ENCODE measurements at regions not wholly inside any gene's neighbourhood (a gene's known extent, or its start where the extent isn't known, plus 50 kb on each side); places are given as distances from the start of the nearest gene placed in this dataset.

GRCh38 chr3:59392116-59392515, 342.3 kb upstream of the CFAP20DC start:
- Histone ChIP-seq H3K27me3 (ENCODE audit: control insufficient read depth, insufficient read depth, low read length) (no peaks in the 10 kb centered on the region), H3K27ac (ENCODE audit: low read length) (no peak overlapping the region), H3K4me1 (ENCODE audit: control insufficient read depth, insufficient read depth, low read length) (no peaks in the 10 kb centered on the region), H3K36me3 (ENCODE audit: control insufficient read depth, insufficient read depth, low read length) (no peaks in the 10 kb centered on the region), H3K4me3 (ENCODE audit: low read length) (no peak overlapping the region), H3K9me3 (ENCODE audit: control insufficient read depth, insufficient read depth, low read length) (no peaks in the 10 kb centered on the region; the same call in 1 of the 2 replicates)
- no CpG with 5 or more reads among the region's 1 CpG for WGBS (ENCODE audit: insufficient coverage, insufficient read length)
- no peak for DNase-seq (ENCODE audit: low read depth, low spot score)

GRCh38 chr3:59391131-59391530, 341.3 kb upstream of the CFAP20DC start:
- no peaks in the 10 kb centered on the region; the same call in 1 of the 2 replicates for H3K9me3 ChIP-seq (ENCODE audit: control insufficient read depth, insufficient read depth, low read length)
- no CpG with 5 or more reads among the region's 7 CpGs for WGBS (ENCODE audit: insufficient coverage, insufficient read length)
- no peak for DNase-seq (ENCODE audit: low read depth, low spot score)
- no peaks in the 10 kb centered on the region for H3K27me3 ChIP-seq (ENCODE audit: control insufficient read depth, insufficient read depth, low read length)
- no peaks in the 10 kb centered on the region for H3K36me3 ChIP-seq (ENCODE audit: control insufficient read depth, insufficient read depth, low read length)
- no peaks in the 10 kb centered on the region for H3K4me1 ChIP-seq (ENCODE audit: control insufficient read depth, insufficient read depth, low read length)
- H3K4me3 ChIP-seq (ENCODE audit: low read length): no peak overlapping the region
- no peak overlapping the region for H3K27ac ChIP-seq (ENCODE audit: low read length)

GRCh38 chr3:59388555-59389270, 338.9 kb upstream of the CFAP20DC start:
- DNase-seq (ENCODE audit: low read depth, low spot score): no peak
- WGBS (ENCODE audit: insufficient coverage, insufficient read length): no CpG with 5 or more reads among the region's 3 CpGs
- H3K4me1 ChIP-seq (ENCODE audit: control insufficient read depth, insufficient read depth, low read length): no peaks in the 10 kb centered on the region

GRCh38 chr3:59386165-59386564, 336.3 kb upstream of the CFAP20DC start:
- H3K27me3 ChIP-seq (ENCODE audit: control insufficient read depth, insufficient read depth, low read length): no peaks in the 10 kb centered on the region
- no peak overlapping the region for H3K27ac ChIP-seq (ENCODE audit: low read length)
- H3K4me1 ChIP-seq (ENCODE audit: control insufficient read depth, insufficient read depth, low read length): no peaks in the 10 kb centered on the region
- no CpG with 5 or more reads among the region's 5 CpGs for WGBS (ENCODE audit: insufficient coverage, insufficient read length)
- no peak for DNase-seq (ENCODE audit: low read depth, low spot score)
- no peaks in the 10 kb centered on the region for H3K9me3 ChIP-seq (ENCODE audit: control insufficient read depth, insufficient read depth, low read length)
- H3K4me3 ChIP-seq (ENCODE audit: low read length): no peak overlapping the region
- H3K36me3 ChIP-seq (ENCODE audit: control insufficient read depth, insufficient read depth, low read length): no peaks in the 10 kb centered on the region

More at GRCh38 chr3:59388555-59389270, 338.9 kb upstream of the CFAP20DC start:
- H3K27ac ChIP-seq (ENCODE audit: low read length): no peak overlapping the region
- H3K36me3 ChIP-seq (ENCODE audit: control insufficient read depth, insufficient read depth, low read length): no peaks in the 10 kb centered on the region
- no peak overlapping the region for H3K4me3 ChIP-seq (ENCODE audit: low read length)
- H3K9me3 ChIP-seq (ENCODE audit: control insufficient read depth, insufficient read depth, low read length): no peaks in the 10 kb centered on the region
- H3K27me3 ChIP-seq (ENCODE audit: control insufficient read depth, insufficient read depth, low read length): no peaks in the 10 kb centered on the region

GRCh38 chr3:59385547-59385946, 335.7 kb upstream of the CFAP20DC start:
- H3K27me3 ChIP-seq (ENCODE audit: control insufficient read depth, insufficient read depth, low read length): no peaks in the 10 kb centered on the region
- no peaks in the 10 kb centered on the region for H3K4me1 ChIP-seq (ENCODE audit: control insufficient read depth, insufficient read depth, low read length)
- H3K9me3 ChIP-seq (ENCODE audit: control insufficient read depth, insufficient read depth, low read length): no peaks in the 10 kb centered on the region
- no peak overlapping the region for H3K27ac ChIP-seq (ENCODE audit: low read length)
- no peaks in the 10 kb centered on the region for H3K36me3 ChIP-seq (ENCODE audit: control insufficient read depth, insufficient read depth, low read length)
- H3K4me3 ChIP-seq (ENCODE audit: low read length): no peak overlapping the region
- DNase-seq (ENCODE audit: low read depth, low spot score): no peak
- WGBS (ENCODE audit: insufficient coverage, insufficient read length): no CpG with 5 or more reads among the region's 7 CpGs

- no peaks in the 10 kb centered on the region for H3K9me3 ChIP-seq (ENCODE audit: control insufficient read depth, insufficient read depth, low read length)
- DNase-seq (ENCODE audit: low read depth, low spot score): no peak
- WGBS (ENCODE audit: insufficient coverage, insufficient read length): no CpG with 5 or more reads among the region's 2 CpGs
- no peaks in the 10 kb centered on the region for H3K27me3 ChIP-seq (ENCODE audit: control insufficient read depth, insufficient read depth, low read length)
- no peak overlapping the region for H3K4me3 ChIP-seq (ENCODE audit: low read length)
- no peaks in the 10 kb centered on the region for H3K36me3 ChIP-seq (ENCODE audit: control insufficient read depth, insufficient read depth, low read length)
- no peaks in the 10 kb centered on the region for H3K4me1 ChIP-seq (ENCODE audit: control insufficient read depth, insufficient read depth, low read length)
- H3K27ac ChIP-seq (ENCODE audit: low read length): no peak overlapping the region
These were observed 331.5 kb upstream of the CFAP20DC start for GRCh38 chr3:59381282-59381681.

GRCh38 chr3:59380146-59380545, 330.3 kb upstream of the CFAP20DC start:
- DNase-seq (ENCODE audit: low read depth, low spot score): no peak
- Histone ChIP-seq H3K9me3 (ENCODE audit: control insufficient read depth, insufficient read depth, low read length) (no peaks in the 10 kb centered on the region), H3K4me3 (ENCODE audit: low read length) (no peak overlapping the region), H3K27me3 (ENCODE audit: control insufficient read depth, insufficient read depth, low read length) (no peaks in the 10 kb centered on the region), H3K27ac (ENCODE audit: low read length) (no peak overlapping the region), H3K4me1 (ENCODE audit: control insufficient read depth, insufficient read depth, low read length) (no peaks in the 10 kb centered on the region), H3K36me3 (ENCODE audit: control insufficient read depth, insufficient read depth, low read length) (no peaks in the 10 kb centered on the region)

GRCh38 chr3:59374818-59375211, 325.0 kb upstream of the CFAP20DC start:
- no peak overlapping the region for H3K4me3 ChIP-seq (ENCODE audit: low read length)
- H3K4me1 ChIP-seq (ENCODE audit: control insufficient read depth, insufficient read depth, low read length): 0 out of 2 replicates have a peak, but pooled peaks cover 1% of the 10 kb centered on the region
- no CpG with 5 or more reads among the region's 3 CpGs for WGBS (ENCODE audit: insufficient coverage, insufficient read length)
- no peak overlapping the region for H3K27ac ChIP-seq (ENCODE audit: low read length)
- DNase-seq (ENCODE audit: low read depth, low spot score): no peak
- no peaks in the 10 kb centered on the region for H3K27me3 ChIP-seq (ENCODE audit: control insufficient read depth, insufficient read depth, low read length)
- no peaks in the 10 kb centered on the region for H3K36me3 ChIP-seq (ENCODE audit: control insufficient read depth, insufficient read depth, low read length)
- H3K9me3 ChIP-seq (ENCODE audit: control insufficient read depth, insufficient read depth, low read length): no peaks in the 10 kb centered on the region

- Histone ChIP-seq H3K4me1 (ENCODE audit: control insufficient read depth, insufficient read depth, low read length) (0 out of 2 replicates have a peak, but pooled peaks cover 1% of the 10 kb centered on the region), H3K27ac (ENCODE audit: low read length) (no peak overlapping the region), H3K9me3 (ENCODE audit: control insufficient read depth, insufficient read depth, low read length) (no peaks in the 10 kb centered on the region), H3K27me3 (ENCODE audit: control insufficient read depth, insufficient read depth, low read length) (no peaks in the 10 kb centered on the region), H3K4me3 (ENCODE audit: low read length) (no peak overlapping the region), H3K36me3 (ENCODE audit: control insufficient read depth, insufficient read depth, low read length) (no peaks in the 10 kb centered on the region)
- WGBS (ENCODE audit: insufficient coverage, insufficient read length): no CpG with 5 or more reads among the region's 6 CpGs
- DNase-seq (ENCODE audit: low read depth, low spot score): no peak
These were observed 324.4 kb upstream of the CFAP20DC start for GRCh38 chr3:59374091-59374817.

GRCh38 chr3:59372346-59372745, 322.5 kb upstream of the CFAP20DC start:
- no peaks in the 10 kb centered on the region for H3K27me3 ChIP-seq (ENCODE audit: control insufficient read depth, insufficient read depth, low read length)
- no peak for DNase-seq (ENCODE audit: low read depth, low spot score)
- 0 out of 2 replicates have a peak, but pooled peaks cover 1% of the 10 kb centered on the region for H3K4me1 ChIP-seq (ENCODE audit: control insufficient read depth, insufficient read depth, low read length)
- H3K9me3 ChIP-seq (ENCODE audit: control insufficient read depth, insufficient read depth, low read length): no peaks in the 10 kb centered on the region
- H3K27ac ChIP-seq (ENCODE audit: low read length): no peak overlapping the region
- no CpG with 5 or more reads among the region's 3 CpGs for whole genome bisulfite sequencing (ENCODE audit: insufficient coverage, insufficient read length)
- H3K36me3 ChIP-seq (ENCODE audit: control insufficient read depth, insufficient read depth, low read length): no peaks in the 10 kb centered on the region
- H3K4me3 ChIP-seq (ENCODE audit: low read length): no peak overlapping the region

All from iPS DF 6.9 (cell line).